HEK293 (cell line): ENCODE measurements at regions not wholly inside any gene's neighbourhood (a gene's known extent, or its start where the extent isn't known, plus 50 kb on each side); places are given as distances from the start of the nearest gene placed in this dataset.

Experiments
- CTCF ChIA-PET: fragments of 350-600 bp; formaldehyde crosslinking; extraction: SDS; loops from one replicate; lab custom pipeline; 2021; ENCODE audit warnings: antibody characterized with exemption; lab: Yijun Ruan, JAX
- POLR2A ChIA-PET: fragments of 300-600 bp; formaldehyde crosslinking; extraction: SDS; loops from one replicate; lab custom pipeline; 2020; ENCODE audit warnings: antibody characterized with exemption, inconsistent platforms; lab: Yijun Ruan, JAX
- H3K27ac ChIP-seq: fragments of 200-500 bp; sonication (Bioruptor generic); 2 replicates; pipeline ENCODE4 v1.5.1; 2014; ENCODE audit warnings: low read depth, low read length, control low read depth, inconsistent platforms; ENCODE audit errors: extremely low read depth
- H3K36me3 ChIP-seq, 2 experiments: fragments of 200-500 bp in 1 of 2; sonication (Bioruptor generic) in 1 of 2; 1 replicate in 1 of 2; 2 replicates in 1 of 2; pipeline ENCODE4 v1.5.1; 2014 to 2017; ENCODE audit warnings: inconsistent platforms in 2 of 2, low read length in 2 of 2; ENCODE audit not compliant: control insufficient read depth in 2 of 2, insufficient read depth in 1 of 2
- H3K4me1 ChIP-seq: fragments of 200-500 bp; sonication (Bioruptor generic); 2 replicates; pipeline ENCODE4 v1.5.1; 2014; ENCODE audit warnings: mild to moderate bottlenecking, low read length, inconsistent platforms; ENCODE audit not compliant: control insufficient read depth, insufficient read depth
- H3K4me3 ChIP-seq: 2 replicates; pipeline ENCODE4 v1.5.1; 2011; ENCODE audit warnings: low read depth, mild to moderate bottlenecking, control low read depth, low read length, moderate library complexity
- H3K9me3 ChIP-seq: fragments of 200-500 bp; sonication (Bioruptor generic); 2 replicates; pipeline ENCODE4 v1.5.1; 2014; ENCODE audit warnings: low read depth, low read length, inconsistent platforms; ENCODE audit not compliant: control insufficient read depth, insufficient read depth
- BCL6B ChIP-seq: fragments of 450-650 bp; formaldehyde crosslinking; IDR thresholded peaks from 2 replicates; pipeline ENCODE4 v1.5.1; 2017; ENCODE audit warnings: missing biosample characterization, missing genetic modification characterization
- HIC1 ChIP-seq: fragments of 450-650 bp; formaldehyde crosslinking; IDR thresholded peaks from 2 replicates; pipeline ENCODE4 v1.5.1; 2016; ENCODE audit warnings: missing biosample characterization, missing genetic modification characterization
- INSM2 ChIP-seq: fragments of 450-650 bp; formaldehyde crosslinking; IDR thresholded peaks from 2 replicates; pipeline ENCODE4 v1.5.1; 2016; ENCODE audit warnings: missing biosample characterization, missing genetic modification characterization
- KLF8 ChIP-seq: fragments of 450-650 bp; formaldehyde crosslinking; IDR thresholded peaks from 2 replicates; pipeline ENCODE4 v1.5.1; 2016; ENCODE audit warnings: missing biosample characterization, missing genetic modification characterization
- RBAK ChIP-seq: fragments of 450-650 bp; formaldehyde crosslinking; IDR thresholded peaks from 2 replicates; pipeline ENCODE4 v1.5.1; 2016; ENCODE audit warnings: missing biosample characterization, missing genetic modification characterization
- REPIN1 ChIP-seq: fragments of 450-650 bp; formaldehyde crosslinking; IDR thresholded peaks from 2 replicates; pipeline ENCODE4 v1.5.1; 2017; ENCODE audit warnings: missing biosample characterization, missing genetic modification characterization, low read depth
- YY2 ChIP-seq: fragments of 450-650 bp; formaldehyde crosslinking; IDR thresholded peaks from 2 replicates; pipeline ENCODE4 v1.5.1; 2016; ENCODE audit warnings: missing biosample characterization, missing genetic modification characterization
- ZBTB11 ChIP-seq: fragments of 450-650 bp; formaldehyde crosslinking; conservative IDR thresholded peaks from 2 replicates; pipeline ENCODE4 v1.5.1; 2016; ENCODE audit warnings: low read depth, missing biosample characterization, missing genetic modification characterization
- ZBTB26 ChIP-seq: fragments of 450-650 bp; formaldehyde crosslinking; optimal IDR thresholded peaks from 2 replicates; pipeline ENCODE3; 2016; ENCODE audit warnings: missing biosample characterization, mild to moderate bottlenecking, missing genetic modification characterization
- ZBTB6 ChIP-seq: fragments of 450-650 bp; formaldehyde crosslinking; IDR thresholded peaks from 2 replicates; pipeline ENCODE4 v1.5.1; 2017; ENCODE audit warnings: missing biosample characterization, missing genetic modification characterization
- ZFP3 ChIP-seq: fragments of 450-650 bp; formaldehyde crosslinking; IDR thresholded peaks from 2 replicates; pipeline ENCODE4 v1.5.1; 2016; ENCODE audit warnings: low read depth, missing biosample characterization, missing genetic modification characterization
- ZNF214 ChIP-seq: fragments of 450-650 bp; formaldehyde crosslinking; IDR thresholded peaks from 2 replicates; pipeline ENCODE4 v1.5.1; 2017; ENCODE audit warnings: missing biosample characterization, mild to moderate bottlenecking, missing genetic modification characterization, borderline replicate concordance
- ZNF416 ChIP-seq: fragments of 450-650 bp; formaldehyde crosslinking; IDR thresholded peaks from 2 replicates; pipeline ENCODE4 v1.5.1; 2016; ENCODE audit warnings: missing biosample characterization, missing genetic modification characterization
- ZNF449 ChIP-seq: fragments of 450-650 bp; formaldehyde crosslinking; IDR thresholded peaks from 2 replicates; pipeline ENCODE4 v1.5.1; 2017; ENCODE audit warnings: missing biosample characterization, mild to moderate bottlenecking, missing genetic modification characterization, moderate library complexity
- ZNF548 ChIP-seq: fragments of 450-650 bp; formaldehyde crosslinking; IDR thresholded peaks from 2 replicates; pipeline ENCODE4 v1.5.1; 2016; ENCODE audit warnings: missing biosample characterization, missing genetic modification characterization
- ZNF549 ChIP-seq: fragments of 450-650 bp; IDR thresholded peaks from 2 replicates; pipeline ENCODE4 v1.5.1; 2018; ENCODE audit warnings: missing biosample characterization, missing genetic modification characterization, mild to moderate bottlenecking, inconsistent platforms, moderate library complexity
- ZNF623 ChIP-seq: fragments of 450-650 bp; formaldehyde crosslinking; IDR thresholded peaks from 2 replicates; pipeline ENCODE4 v1.5.1; 2016; ENCODE audit warnings: missing biosample characterization, missing genetic modification characterization
- ZNF629 ChIP-seq: fragments of 450-650 bp; formaldehyde crosslinking; IDR thresholded peaks from 2 replicates; pipeline ENCODE4 v1.5.1; 2017; ENCODE audit warnings: missing biosample characterization, missing genetic modification characterization
- ZNF701 ChIP-seq: fragments of 450-650 bp; formaldehyde crosslinking; IDR thresholded peaks from 2 replicates; pipeline ENCODE4 v1.5.1; 2016; ENCODE audit warnings: missing biosample characterization, missing genetic modification characterization
- ZNF837 ChIP-seq: fragments of 450-650 bp; formaldehyde crosslinking; IDR thresholded peaks from 2 replicates; pipeline ENCODE4 v1.5.1; 2016; ENCODE audit warnings: missing biosample characterization, missing genetic modification characterization
- ZNF843 ChIP-seq: fragments of 450-650 bp; formaldehyde crosslinking; IDR thresholded peaks from 2 replicates; pipeline ENCODE4 v1.5.1; 2016; ENCODE audit warnings: missing biosample characterization, missing genetic modification characterization
- ZSCAN30 ChIP-seq: fragments of 450-650 bp; IDR thresholded peaks from 2 replicates; pipeline ENCODE4 v1.5.1; 2018; ENCODE audit warnings: missing biosample characterization, mild to moderate bottlenecking, missing genetic modification characterization, moderate library complexity

GRCh38 chr2:10973766-10974165 lies 62.0 kb downstream of the KCNF1 start:
- Histone ChIP-seq H3K9me3 (no peaks in the 10 kb centered on the region), H3K4me3 (no peak overlapping the region), H3K36me3 (no peaks in the 10 kb centered on the region), H3K4me1 (no peaks in the 10 kb centered on the region), H3K27ac (no peak overlapping the region)
- TF ChIP-seq ZSCAN30 (tag by site-specific recombination) (no peak), ZNF623 (no peak), ZBTB6 (tag by site-specific recombination) (no peak), KLF8 (tag by site-specific recombination) (no peak), ZNF416 (tag by site-specific recombination) (no peak), RBAK (tag by site-specific recombination) (no peak), ZNF449 (tag by site-specific recombination) (no peak), ZNF837 (tag by site-specific recombination) (no peak), REPIN1 (tag by site-specific recombination) (no peak), ZNF549 (tag by site-specific recombination) (no peak), BCL6B (tag by site-specific recombination) (no peak), ZNF548 (no peak), HIC1 (tag by site-specific recombination) (no peak)
- POLR2A ChIA-PET, result no interaction called here
- CTCF ChIA-PET, result no interaction called here

GRCh38 chr2:10977003-10977402 lies 65.3 kb downstream of the KCNF1 start:
- H3K27ac ChIP-seq, result no peak overlapping the region
- H3K4me1 ChIP-seq, result no peaks in the 10 kb centered on the region
- H3K9me3 ChIP-seq, result no peaks in the 10 kb centered on the region
- H3K36me3 ChIP-seq, result no peaks in the 10 kb centered on the region
- ChIA-PET CTCF (no interaction called here), POLR2A (no interaction called here)
- H3K4me3 ChIP-seq, result no peak overlapping the region
- TF ChIP-seq ZNF214 (tag by site-specific recombination) (no peak), YY2 (tag by site-specific recombination) (no peak), ZNF843 (tag by site-specific recombination) (no peak), ZNF548 (no peak), ZBTB11 (no peak), ZBTB26 (tag by site-specific recombination) (no peak), REPIN1 (tag by site-specific recombination) (no peak), INSM2 (tag by site-specific recombination) (no peak), ZFP3 (tag by site-specific recombination) (no peak), ZNF701 (no peak), ZNF629 (tag by site-specific recombination) (no peak)
